ENCODE measurements at regions not wholly inside any gene's neighbourhood (a gene's known extent, or its start where the extent isn't known, plus 50 kb on each side); places are given as distances from the start of the nearest gene placed in this dataset.
A peak's percentile ranks its signal among the peaks of the same experiment; 100 is the strongest.
"Not testable (repeated sequence)": the region's sequence is repeated elsewhere in the genome, so short reads cannot be mapped to it uniquely, and the experiment has no call there.

GRCh38 chr3:174541708-174542315 lies 317.3 kb upstream of the NAALADL2 start:
- no peak for DNase-seq (ENCODE audit: low spot score)

DNA sequence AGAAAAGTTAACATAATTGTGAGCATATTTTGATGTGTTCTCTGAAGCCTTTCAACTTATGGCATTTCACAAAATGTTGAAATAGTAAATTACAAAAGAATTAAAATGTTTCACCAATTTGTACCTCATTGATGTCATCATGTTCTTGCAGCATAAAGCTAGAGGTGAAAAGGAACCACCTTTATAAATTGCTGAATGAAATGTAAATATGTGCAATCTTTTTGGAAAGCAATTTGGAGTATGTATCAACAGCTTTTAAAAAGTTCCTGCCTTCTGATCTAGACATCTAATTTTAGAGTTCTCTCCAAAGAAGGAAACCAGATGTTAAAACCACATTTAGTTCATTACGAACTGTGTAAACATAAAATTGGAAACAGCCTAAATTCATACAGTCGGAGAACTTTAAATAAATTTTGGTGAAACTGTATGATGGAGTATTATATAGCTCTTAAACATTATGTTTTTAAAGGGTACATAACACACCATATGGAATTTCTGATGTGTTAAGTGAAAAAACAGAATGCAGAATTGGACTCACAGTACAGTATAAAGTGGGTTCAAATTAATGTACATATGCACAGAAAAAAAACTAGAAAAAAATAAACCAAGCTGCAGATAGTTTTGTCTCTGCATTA lies 311.2 kb upstream of the NAALADL2 start:
- DNase-seq (ENCODE audit: low spot score): no peak

GRCh38 chr3:174548841-174549623 lies 310.1 kb upstream of the NAALADL2 start:
- DNase-seq (ENCODE audit: low spot score): no peak

DNA sequence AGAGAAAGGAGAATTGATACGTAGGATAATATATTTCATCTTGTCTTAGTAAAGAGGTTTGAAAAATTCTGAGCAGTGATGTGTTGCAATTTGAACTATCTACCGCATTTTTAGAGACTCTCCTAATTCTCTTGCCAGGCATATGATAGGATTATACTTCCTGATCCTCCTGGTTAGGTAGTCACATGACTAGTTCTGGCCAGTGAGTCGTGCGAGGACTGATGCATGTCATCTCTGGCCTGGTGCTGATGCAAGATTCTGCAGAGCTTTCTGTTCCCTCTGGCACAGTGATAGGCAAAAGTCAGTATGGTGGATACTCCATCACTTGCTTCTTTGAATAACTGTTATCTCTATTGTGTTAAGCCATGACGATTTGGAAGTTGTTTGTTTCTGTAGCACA lies 277.6 kb upstream of the NAALADL2 start:
- no peak for DNase-seq (ENCODE audit: low spot score)

GRCh38 chr3:174583396-174583795 lies 275.7 kb upstream of the NAALADL2 start:
- no peak for DNase-seq (ENCODE audit: low spot score)

GRCh38 chr3:174587137-174587536 lies 272.0 kb upstream of the NAALADL2 start:
- not testable (repeated sequence) for DNase-seq (ENCODE audit: low spot score)

GRCh38 chr3:174596447-174596982 lies 262.6 kb upstream of the NAALADL2 start:
- DNase-seq (ENCODE audit: low spot score): no peak

DNA sequence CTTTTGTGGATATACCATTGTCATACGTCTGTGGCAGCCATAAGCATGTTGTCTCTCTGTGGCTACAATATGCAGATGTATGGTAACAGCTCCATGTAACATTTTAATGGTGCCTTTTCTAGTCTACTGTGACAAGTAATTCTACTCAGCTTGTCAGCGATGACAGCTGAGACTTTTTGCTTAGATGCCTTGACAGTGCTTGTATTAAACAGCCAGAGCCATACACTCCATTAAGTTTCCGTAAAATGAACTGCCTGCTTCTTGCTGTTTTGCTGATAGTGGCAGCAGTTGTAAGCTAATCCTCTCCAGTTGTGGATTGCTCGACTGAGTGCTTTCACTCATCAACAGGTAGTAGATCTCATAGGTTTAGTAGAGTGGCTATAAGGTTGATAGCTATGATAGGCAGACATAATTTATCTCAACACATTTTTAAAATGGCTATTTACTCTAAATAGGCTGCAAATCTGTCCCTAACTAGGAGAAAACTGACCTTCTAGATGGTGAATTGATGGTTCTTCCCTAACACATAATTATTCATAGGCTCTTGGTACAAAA lies 260.2 kb upstream of the NAALADL2 start:
- no peak for DNase-seq (ENCODE audit: low spot score)

DNA sequence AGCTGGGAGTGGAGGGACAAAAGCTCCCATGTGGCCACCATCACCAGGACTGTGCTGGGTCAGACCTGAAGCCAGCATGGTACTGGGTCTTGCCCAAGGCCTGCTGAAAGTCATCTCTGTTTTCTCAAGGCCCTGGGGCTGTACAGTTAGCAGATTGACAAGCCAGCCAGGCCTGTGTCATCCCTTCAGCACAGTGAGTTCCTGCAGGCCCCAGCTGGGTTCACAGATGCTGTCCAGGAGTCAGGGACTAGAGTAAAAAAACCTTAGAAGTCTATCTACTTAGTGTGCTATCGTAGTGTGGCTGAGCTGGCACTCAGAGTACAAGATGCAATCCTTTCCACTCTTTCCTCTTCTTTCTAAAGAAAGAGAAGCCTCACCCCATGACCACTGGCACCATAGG lies 246.0 kb upstream of the NAALADL2 start:
- DNase-seq (ENCODE audit: low spot score): no peak

DNA sequence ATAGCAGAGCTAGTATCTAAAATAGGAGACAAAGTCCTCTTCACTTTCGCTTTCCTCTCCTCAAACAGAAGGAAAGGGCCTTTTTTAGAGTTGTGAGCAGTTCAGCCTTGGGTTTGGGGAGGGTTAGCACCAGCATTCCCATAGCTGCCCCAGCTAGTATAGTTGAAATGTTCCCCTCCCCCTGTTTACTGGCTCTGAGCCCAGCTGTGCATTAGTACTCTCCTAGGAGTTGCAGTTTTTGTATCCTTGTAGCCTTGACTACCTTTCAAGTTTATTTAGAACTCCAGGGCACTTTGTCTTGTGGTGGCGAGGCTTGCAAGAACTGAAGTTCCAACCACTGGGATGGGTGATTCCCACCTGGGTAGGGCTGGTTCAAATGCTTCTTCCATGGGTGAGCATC lies 245.1 kb upstream of the NAALADL2 start:
- DNase-seq (ENCODE audit: low spot score): no peak

GRCh38 chr3:174618368-174619080 lies 240.6 kb upstream of the NAALADL2 start:
- no peak for DNase-seq (ENCODE audit: low spot score)

DNA sequence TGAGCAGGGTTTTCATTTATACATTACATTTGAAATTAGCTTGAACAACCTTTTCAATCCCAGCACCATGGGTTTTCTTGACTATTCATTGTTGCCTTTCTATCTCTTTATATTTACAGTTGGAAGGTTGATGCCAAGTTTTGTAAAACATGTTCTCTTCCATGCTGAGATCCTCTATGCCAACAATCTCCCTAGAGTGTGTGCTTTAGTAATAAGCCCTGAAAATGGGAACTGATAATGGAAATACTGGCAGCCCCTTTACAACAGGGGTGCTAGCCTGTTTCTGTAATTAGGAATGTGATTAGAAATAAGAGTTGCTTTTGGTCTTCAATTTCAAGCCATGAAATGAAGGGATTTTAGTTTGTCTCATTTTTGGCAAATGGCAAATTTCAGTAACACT lies 239.9 kb upstream of the NAALADL2 start:
- no peak for DNase-seq (ENCODE audit: low spot score)

DNA sequence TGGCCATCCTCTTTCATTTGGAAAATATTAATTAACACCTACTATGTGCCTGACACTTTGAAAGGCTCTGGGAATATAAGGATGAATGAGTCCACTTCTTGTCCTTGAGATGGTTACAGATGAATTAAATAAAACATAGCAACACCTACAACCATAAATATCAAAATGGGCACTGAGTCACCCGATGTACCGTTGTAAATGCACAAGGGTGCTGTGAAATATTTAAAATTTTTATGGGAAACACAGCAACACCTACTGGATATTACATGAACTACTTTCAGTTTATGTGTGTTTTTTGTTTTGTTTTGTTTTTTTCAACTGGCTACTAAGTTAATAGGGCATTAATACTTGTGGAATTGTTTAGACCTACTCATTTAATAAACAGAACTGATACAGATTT lies 239.0 kb upstream of the NAALADL2 start:
- peak; percentile 8 for DNase-seq (ENCODE audit: low spot score)

DNA sequence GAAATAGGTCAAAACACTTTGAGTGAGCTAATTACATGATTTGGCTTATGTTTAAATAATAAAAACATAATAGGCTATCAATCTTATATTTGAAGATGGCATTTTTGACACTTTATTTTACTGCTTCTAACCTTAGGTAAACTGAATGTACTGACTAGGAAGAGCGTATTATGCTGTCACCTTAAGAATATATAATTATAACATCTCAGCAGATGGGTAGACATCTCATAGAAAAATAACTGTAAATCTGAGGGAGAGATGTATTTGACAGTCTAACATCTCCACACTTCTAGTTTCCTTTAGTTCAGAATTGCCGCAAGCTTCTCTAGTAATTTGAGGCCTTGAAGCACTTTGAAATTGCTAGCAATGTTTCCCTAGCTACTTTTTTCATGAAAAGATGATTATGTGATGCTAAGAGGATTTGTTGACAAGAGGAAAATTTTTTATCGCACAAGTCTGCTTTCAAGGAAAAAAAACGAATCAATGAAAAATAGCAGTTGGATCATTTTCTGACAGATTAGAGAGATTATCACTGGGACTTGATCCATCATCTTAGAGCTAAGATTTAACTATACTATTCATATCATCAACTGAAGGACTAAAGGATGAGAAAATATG lies 238.2 kb upstream of the NAALADL2 start:
- no peak for DNase-seq (ENCODE audit: low spot score)

DNA sequence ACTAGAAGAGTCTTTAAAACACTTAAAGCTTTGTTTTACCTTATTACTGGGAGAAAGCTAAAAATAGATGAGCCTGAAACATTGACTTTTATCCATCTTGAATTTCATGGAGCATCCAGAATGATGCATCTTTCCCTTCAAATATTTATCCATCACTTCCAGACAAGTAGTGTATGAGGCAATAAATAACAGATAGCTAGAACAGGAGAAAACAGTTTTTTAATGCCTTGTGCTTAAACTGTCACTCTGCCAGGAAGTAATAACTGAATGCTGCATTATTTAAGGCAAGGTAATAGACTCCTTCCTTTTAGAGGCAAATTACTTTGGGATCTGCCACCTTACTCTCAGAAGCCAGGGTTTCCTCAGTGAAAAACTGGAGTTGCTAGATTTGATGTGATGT lies 225.8 kb upstream of the NAALADL2 start:
- no peak for DNase-seq (ENCODE audit: low spot score)

DNA sequence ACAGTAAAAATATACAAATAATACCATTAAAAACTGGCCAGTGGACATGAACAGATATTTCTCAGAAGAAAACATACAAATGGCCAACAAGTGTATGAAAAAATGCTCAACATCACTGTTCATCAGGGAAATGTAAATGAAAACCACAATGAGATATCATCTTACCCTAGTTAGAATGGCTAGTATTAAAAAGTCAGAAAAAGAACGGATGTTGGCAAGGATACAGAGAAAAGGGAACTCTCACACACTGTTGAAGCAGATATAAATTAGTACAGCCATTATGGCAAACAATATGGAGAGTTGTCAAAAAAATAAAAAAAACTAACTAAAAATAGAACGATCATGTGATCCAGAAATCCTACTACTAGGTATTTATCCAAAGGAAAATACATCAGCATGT lies 222.7 kb upstream of the NAALADL2 start:
- no peak for DNase-seq (ENCODE audit: low spot score)

DNA sequence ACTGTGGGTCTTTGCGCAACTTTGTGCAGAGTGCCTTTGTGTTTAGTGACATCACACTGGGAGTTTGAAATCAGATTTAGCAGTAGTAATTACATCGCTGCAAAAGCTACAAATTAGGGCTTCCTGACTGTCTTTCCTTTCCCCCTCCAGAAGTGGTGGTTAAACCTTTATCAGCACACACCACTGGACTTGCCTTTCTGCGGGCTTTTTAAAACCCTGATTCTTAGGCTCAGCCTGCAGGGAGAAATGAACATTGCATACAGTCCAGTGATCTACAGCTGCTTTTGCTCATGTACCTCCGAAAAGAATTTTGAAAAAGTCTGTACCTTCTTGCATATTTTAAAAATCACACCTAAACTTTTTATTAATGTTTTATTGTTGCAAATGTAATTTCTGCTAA lies 219.7 kb upstream of the NAALADL2 start:
- DNase-seq (ENCODE audit: low spot score): no peak

DNA sequence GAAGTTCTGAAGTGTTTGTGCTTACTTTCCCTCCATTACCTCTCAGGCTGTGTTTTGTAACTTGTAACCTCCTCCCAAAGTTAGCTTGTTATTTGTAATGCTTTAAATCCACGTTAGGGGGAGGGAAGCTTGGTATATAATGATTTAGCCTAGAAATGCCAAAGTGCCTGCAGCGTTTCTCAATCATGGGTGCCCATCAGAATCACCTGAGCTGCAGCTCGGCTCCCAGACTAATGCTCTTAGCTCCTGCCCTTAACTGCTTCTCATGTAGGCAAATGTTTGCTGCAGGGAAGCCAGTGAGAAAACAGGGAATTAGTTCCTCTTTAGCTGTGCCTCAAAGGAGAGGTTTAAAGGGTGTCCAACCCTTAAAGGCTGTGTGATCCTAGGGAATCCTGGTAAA lies 219.2 kb upstream of the NAALADL2 start:
- DNase-seq (ENCODE audit: low spot score): no peak

GRCh38 chr3:174640932-174641331 lies 218.2 kb upstream of the NAALADL2 start:
- DNase-seq (ENCODE audit: low spot score): no peak

DNA sequence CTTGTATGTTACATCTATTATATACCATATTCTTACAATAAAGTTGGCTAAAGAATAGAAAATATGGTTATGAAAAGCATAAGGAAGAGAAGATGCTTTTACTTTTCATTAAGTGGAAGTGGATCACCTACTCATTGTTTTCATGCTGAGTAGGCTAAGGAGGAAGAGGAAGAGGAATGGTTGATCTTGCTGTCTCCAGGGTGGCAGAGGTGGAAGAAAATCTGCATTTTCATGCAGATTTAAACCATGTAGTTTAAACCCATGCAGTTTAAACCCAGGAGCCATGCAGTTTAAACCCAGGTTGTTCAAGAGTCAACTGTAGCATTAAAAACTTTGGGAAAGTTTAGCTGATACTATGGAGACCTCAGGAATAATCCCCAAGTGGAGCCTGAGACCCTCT lies 214.8 kb upstream of the NAALADL2 start:
- DNase-seq (ENCODE audit: low spot score): no peak

DNA sequence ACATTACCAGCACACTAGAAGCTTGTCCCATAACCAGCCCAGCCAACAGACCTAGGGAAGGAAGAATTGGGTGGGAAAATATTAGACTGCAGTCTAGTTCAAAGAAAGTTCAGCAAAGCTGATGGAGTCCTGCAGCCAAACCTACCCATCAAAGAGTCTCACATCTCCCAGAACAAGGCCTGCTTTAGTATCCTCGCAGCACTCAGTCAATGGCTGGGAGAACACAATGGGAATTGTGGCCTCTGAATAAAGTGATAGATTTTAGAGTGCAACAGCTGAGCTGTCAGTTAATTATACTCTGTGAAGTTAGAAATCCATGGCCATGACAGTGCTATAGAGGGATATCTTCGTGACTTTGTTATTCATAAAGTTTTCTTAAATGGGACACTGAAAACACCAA lies 207.2 kb upstream of the NAALADL2 start:
- DNase-seq (ENCODE audit: low spot score): no peak

GRCh38 chr3:174659511-174659910 lies 199.6 kb upstream of the NAALADL2 start:
- DNase-seq (ENCODE audit: low spot score): no peak

All from AG08396 (cell line).